ENCODE measurements at regions not wholly inside any gene's neighbourhood (a gene's known extent, or its start where the extent isn't known, plus 50 kb on each side); places are given as distances from the start of the nearest gene placed in this dataset.

- no peak for DNase-seq (ENCODE audit: low read depth in 4 of 4, low spot score in 2 of 4)
These were observed 79.6 kb upstream of the LCLAT1 start for GRCh38 chr2:30367232-30368070.

- DNase-seq (ENCODE audit: low read depth in 4 of 4, low spot score in 2 of 4), result peak in 1 of 4 donors; percentile 76
These were observed 78.8 kb upstream of the LCLAT1 start for GRCh38 chr2:30368258-30368657.

- no peak for DNase-seq (ENCODE audit: low read depth in 4 of 4, low spot score in 2 of 4)
These were observed 75.9 kb upstream of the LCLAT1 start for GRCh38 chr2:30371028-30371689.

- no peak for DNase-seq (ENCODE audit: low read depth in 4 of 4, low spot score in 2 of 4)
These were observed 75.2 kb upstream of the LCLAT1 start for GRCh38 chr2:30371772-30372373.

- DNase-seq (ENCODE audit: low read depth in 4 of 4, low spot score in 2 of 4), result no peak
These were observed 74.2 kb upstream of the LCLAT1 start for GRCh38 chr2:30372826-30373225.

- DNase-seq (ENCODE audit: low read depth in 4 of 4, low spot score in 2 of 4), result no peak
These were observed 73.2 kb upstream of the LCLAT1 start for GRCh38 chr2:30373881-30374302.

- DNase-seq (ENCODE audit: low read depth in 4 of 4, low spot score in 2 of 4), result no peak
These were observed 72.7 kb upstream of the LCLAT1 start for GRCh38 chr2:30374380-30374779.

- DNase-seq (ENCODE audit: low read depth in 4 of 4, low spot score in 2 of 4), result no peak
These were observed 71.1 kb upstream of the LCLAT1 start for GRCh38 chr2:30375915-30376314.

- no peak for DNase-seq (ENCODE audit: low read depth in 4 of 4, low spot score in 2 of 4)
These were observed 67.6 kb upstream of the LCLAT1 start for GRCh38 chr2:30379481-30379880.

- DNase-seq (ENCODE audit: low read depth in 4 of 4, low spot score in 2 of 4), result no peak
These were observed 66.2 kb upstream of the LCLAT1 start for GRCh38 chr2:30380824-30381223.

GRCh38 chr2:30382162-30382783 is 64.8 kb upstream of the LCLAT1 start:
- no peak for DNase-seq (ENCODE audit: low read depth in 4 of 4, low spot score in 2 of 4)

GRCh38 chr2:30382995-30383394 is 64.1 kb upstream of the LCLAT1 start:
- DNase-seq (ENCODE audit: low read depth in 4 of 4, low spot score in 2 of 4), result no peak

GRCh38 chr2:30385327-30385726 is 61.7 kb upstream of the LCLAT1 start:
- no peak for DNase-seq (ENCODE audit: low read depth in 4 of 4, low spot score in 2 of 4)

GRCh38 chr2:30392097-30392496 is 54.9 kb upstream of the LCLAT1 start:
- no peak for DNase-seq (ENCODE audit: low read depth in 4 of 4, low spot score in 2 of 4)

GRCh38 chr2:30393510-30393909 is 53.5 kb upstream of the LCLAT1 start:
- no peak for DNase-seq (ENCODE audit: low read depth in 4 of 4, low spot score in 2 of 4)

GRCh38 chr2:30394096-30394495 is 53.0 kb upstream of the LCLAT1 start:
- no peak for DNase-seq (ENCODE audit: low read depth in 4 of 4, low spot score in 2 of 4)

- no peak for DNase-seq (ENCODE audit: low read depth in 4 of 4, low spot score in 2 of 4)
These were observed 50.4 kb upstream of the LCLAT1 start for GRCh38 chr2:30396436-30397232.
